Hepatocyte (in vitro differentiated cells): ENCODE measurements at regions not wholly inside any gene's neighbourhood (a gene's known extent, or its start where the extent isn't known, plus 50 kb on each side); places are given as distances from the start of the nearest gene placed in this dataset.

Experiments
- DNase-seq: peaks from one replicate; pipeline ENCODE4 v3.0.0-alpha.2; 2016; ENCODE audit warnings: low spot score
- H2AFZ ChIP-seq: fragments of 200-600 bp; sonication (generic); 2 replicates; pipeline ENCODE4 v1.6.0; 2016; ENCODE audit warnings: antibody characterized with exemption, mild to moderate bottlenecking
- H3K27ac ChIP-seq: fragments of 200-600 bp; sonication (generic); 2 replicates; pipeline ENCODE4 v1.5.1; 2016; ENCODE audit warnings: mild to moderate bottlenecking
- H3K27me3 ChIP-seq: fragments of 200-600 bp; sonication (generic); 2 replicates; pipeline ENCODE4 v1.6.1; 2016
- H3K36me3 ChIP-seq: fragments of 200-600 bp; sonication (generic); replicated peaks from 2 replicates; pipeline ENCODE4 v1.5.1; 2016; ENCODE audit warnings: low read depth; ENCODE audit not compliant: insufficient read depth
- H3K4me1 ChIP-seq: fragments of 200-600 bp; sonication (generic); 2 replicates; pipeline ENCODE4 v1.5.1; 2016; ENCODE audit warnings: mild to moderate bottlenecking, moderate library complexity; ENCODE audit not compliant: insufficient read depth
- H3K4me2 ChIP-seq: fragments of 200-600 bp; sonication (generic); 2 replicates; pipeline ENCODE4 v1.6.0; 2016
- H3K4me3 ChIP-seq: fragments of 200-600 bp; sonication (generic); 2 replicates; pipeline ENCODE4 v1.5.1; 2016; ENCODE audit warnings: mild to moderate bottlenecking
- H3K79me2 ChIP-seq: fragments of 200-600 bp; sonication (generic); 2 replicates; pipeline ENCODE4 v1.6.0; 2017; ENCODE audit warnings: mild to moderate bottlenecking
- H3K9me2 ChIP-seq: fragments of 200-600 bp; sonication (generic); replicated peaks from 2 replicates; pipeline ENCODE4 v1.6.0; 2017; ENCODE audit warnings: mild to moderate bottlenecking; ENCODE audit not compliant: insufficient read depth
- H3K9me3 ChIP-seq: fragments of 200-600 bp; sonication (generic); 2 replicates; pipeline ENCODE4 v1.5.1; 2016; ENCODE audit warnings: low read depth, mild to moderate bottlenecking
- H4K20me1 ChIP-seq: fragments of 200-600 bp; sonication (generic); 2 replicates; pipeline ENCODE4 v1.6.0; 2016; ENCODE audit warnings: mild to moderate bottlenecking; ENCODE audit not compliant: insufficient read depth, poor library complexity, severe bottlenecking
- EZH2 ChIP-seq: fragments of 200-600 bp; sonication (generic); IDR thresholded peaks from 2 replicates; pipeline ENCODE4 v1.6.1; 2016; ENCODE audit warnings: antibody characterized with exemption, mild to moderate bottlenecking, borderline replicate concordance
- EZH2phosphoT487 ChIP-seq: fragments of 200-600 bp; sonication (generic); IDR thresholded peaks from one replicate; pipeline ENCODE4 v1.6.1; 2018; ENCODE audit warnings: antibody characterized with exemption, mild to moderate bottlenecking, low read depth, moderate library complexity; ENCODE audit not compliant: unreplicated experiment, severe bottlenecking
- WGBS: methylation state at CpG from one replicate; pipeline ENCODE4 v1.1.6; 2016; ENCODE audit warnings: low lambda C conversion rate; ENCODE audit errors: missing lambda C conversion rate; 5-methylcytosine and 5-hydroxymethylcytosine counted together
- TF ChIP-seq, protein P1 (sequence below): fragments of 200-600 bp; sonication (generic); IDR thresholded peaks from 2 replicates; pipeline ENCODE4 v1.5.1; 2016; ENCODE audit warnings: antibody characterized with exemption, mild to moderate bottlenecking; ENCODE audit not compliant: poor library complexity

GRCh38 chr11:69362315-69362714 lies 68.4 kb downstream of the MYEOV start:
- Histone ChIP-seq H3K27me3 (no peaks in the 10 kb centered on the region), H3K9me3 (peaks cover 5% of the 10 kb centered on the region), H3K9me2 (no peaks in the 10 kb centered on the region), H3K4me3 (no peak overlapping the region), H3K36me3 (no peaks in the 10 kb centered on the region), H3K27ac (no peak overlapping the region), H4K20me1 (no peaks in the 10 kb centered on the region), H3K4me1 (peaks cover 7% of the 10 kb centered on the region), H3K79me2 (no peaks in the 10 kb centered on the region), H3K4me2 (no peak overlapping the region), H2AFZ (no peak overlapping the region)
- DNase-seq: no peak
- WGBS: 72% methylated on average over 3 of the region's 3 CpGs
- TF ChIP-seq EZH2phosphoT487: no peak
- TF ChIP-seq EZH2: no peak
- TF ChIP-seq, protein P1, sequence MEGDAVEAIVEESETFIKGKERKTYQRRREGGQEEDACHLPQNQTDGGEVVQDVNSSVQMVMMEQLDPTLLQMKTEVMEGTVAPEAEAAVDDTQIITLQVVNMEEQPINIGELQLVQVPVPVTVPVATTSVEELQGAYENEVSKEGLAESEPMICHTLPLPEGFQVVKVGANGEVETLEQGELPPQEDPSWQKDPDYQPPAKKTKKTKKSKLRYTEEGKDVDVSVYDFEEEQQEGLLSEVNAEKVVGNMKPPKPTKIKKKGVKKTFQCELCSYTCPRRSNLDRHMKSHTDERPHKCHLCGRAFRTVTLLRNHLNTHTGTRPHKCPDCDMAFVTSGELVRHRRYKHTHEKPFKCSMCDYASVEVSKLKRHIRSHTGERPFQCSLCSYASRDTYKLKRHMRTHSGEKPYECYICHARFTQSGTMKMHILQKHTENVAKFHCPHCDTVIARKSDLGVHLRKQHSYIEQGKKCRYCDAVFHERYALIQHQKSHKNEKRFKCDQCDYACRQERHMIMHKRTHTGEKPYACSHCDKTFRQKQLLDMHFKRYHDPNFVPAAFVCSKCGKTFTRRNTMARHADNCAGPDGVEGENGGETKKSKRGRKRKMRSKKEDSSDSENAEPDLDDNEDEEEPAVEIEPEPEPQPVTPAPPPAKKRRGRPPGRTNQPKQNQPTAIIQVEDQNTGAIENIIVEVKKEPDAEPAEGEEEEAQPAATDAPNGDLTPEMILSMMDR: no peak

DNA sequence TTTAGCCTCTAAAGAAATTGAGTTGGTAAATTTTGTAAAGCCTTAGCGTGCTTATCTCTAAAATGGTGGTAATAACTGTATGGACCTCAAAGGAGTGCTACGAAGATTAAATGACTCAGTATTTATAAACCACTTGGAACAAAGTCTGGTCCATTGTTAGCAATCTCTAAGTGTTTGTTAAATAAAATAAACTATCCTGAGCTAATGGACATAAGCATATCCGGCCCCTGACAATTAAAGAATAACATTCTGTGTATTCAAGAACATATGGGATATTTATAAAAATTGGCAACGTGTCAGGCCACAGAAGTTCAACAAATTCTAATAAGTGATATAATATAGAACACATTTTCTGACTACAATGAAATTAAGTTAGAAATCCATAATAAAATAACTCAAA lies 71.0 kb downstream of the MYEOV start:
- no peak for TF ChIP-seq EZH2phosphoT487
- TF ChIP-seq EZH2: no peak
- TF ChIP-seq, protein P1: no peak
- H3K9me3 ChIP-seq: peaks cover 1% of the 10 kb centered on the region
- no peaks in the 10 kb centered on the region for H4K20me1 ChIP-seq
- no peak overlapping the region for H3K4me2 ChIP-seq
- no peaks in the 10 kb centered on the region for H3K79me2 ChIP-seq
- WGBS: 30% methylated on average over 4 of the region's 4 CpGs
- no peaks in the 10 kb centered on the region for H3K36me3 ChIP-seq
- H3K27ac ChIP-seq: no peak overlapping the region
- no peaks in the 10 kb centered on the region for H3K27me3 ChIP-seq
- no peak overlapping the region for H2AFZ ChIP-seq
- H3K4me1 ChIP-seq: peaks cover 7% of the 10 kb centered on the region
- H3K9me2 ChIP-seq: no peaks in the 10 kb centered on the region
- no peak overlapping the region for H3K4me3 ChIP-seq
- DNase-seq: no peak

DNA sequence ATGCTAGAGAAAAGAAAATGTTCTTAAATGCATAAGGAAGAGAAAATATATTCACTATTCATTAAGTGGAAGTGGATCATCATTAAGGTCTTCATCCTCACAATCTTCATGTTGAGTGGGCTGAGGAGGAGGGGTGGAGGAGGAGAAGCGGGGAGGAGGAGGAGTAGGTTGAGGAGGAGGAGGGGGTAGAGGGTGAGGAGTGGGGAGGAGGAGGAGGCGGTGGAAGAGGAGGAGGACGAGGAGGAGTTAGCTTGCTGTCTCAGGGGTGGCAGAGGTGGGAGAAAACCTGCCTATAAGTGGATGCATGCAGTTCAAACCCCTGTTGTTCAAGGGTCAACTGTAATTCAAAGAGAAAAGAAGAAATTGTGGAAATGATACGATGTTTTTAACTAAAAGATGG lies 71.6 kb downstream of the MYEOV start:
- Histone ChIP-seq H3K9me2 (no peaks in the 10 kb centered on the region), H4K20me1 (no peaks in the 10 kb centered on the region), H3K79me2 (no peaks in the 10 kb centered on the region), H3K27me3 (no peaks in the 10 kb centered on the region), H3K27ac (no peak overlapping the region), H2AFZ (no peak overlapping the region), H3K4me1 (peaks cover 7% of the 10 kb centered on the region), H3K36me3 (no peaks in the 10 kb centered on the region), H3K4me3 (no peak overlapping the region), H3K4me2 (no peak overlapping the region), H3K9me3 (no peaks in the 10 kb centered on the region)
- WGBS: 64% methylated on average over 2 of the region's 4 CpGs
- no peak for TF ChIP-seq EZH2phosphoT487
- TF ChIP-seq EZH2: no peak
- TF ChIP-seq, protein P1: no peak
- DNase-seq: no peak

DNA sequence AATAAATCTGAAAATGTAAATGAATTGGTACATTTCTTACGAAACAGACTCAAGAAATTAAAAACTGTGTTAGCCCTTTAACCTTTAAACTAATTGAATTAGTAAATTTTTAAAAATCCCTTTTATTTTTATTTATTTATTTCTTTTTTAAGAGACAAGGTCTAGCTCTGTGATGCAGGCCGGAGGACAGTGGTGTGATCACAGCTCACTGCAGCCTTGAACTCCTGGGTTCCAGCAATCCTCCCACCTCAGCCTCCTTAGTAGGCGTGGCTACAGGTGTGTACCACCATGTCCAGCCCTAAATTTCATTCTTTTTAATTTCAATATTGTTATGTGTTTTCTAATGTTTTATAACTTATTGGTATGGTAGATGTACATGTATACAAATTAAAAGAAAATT lies 72.6 kb downstream of the MYEOV start:
- no peaks in the 10 kb centered on the region for H3K36me3 ChIP-seq
- H3K9me3 ChIP-seq: no peaks in the 10 kb centered on the region
- no peak overlapping the region for H2AFZ ChIP-seq
- no peaks in the 10 kb centered on the region for H3K27me3 ChIP-seq
- 98% methylated on average over 3 of the region's 3 CpGs for WGBS
- H3K79me2 ChIP-seq: no peaks in the 10 kb centered on the region
- no peak overlapping the region for H3K27ac ChIP-seq
- H3K9me2 ChIP-seq: no peaks in the 10 kb centered on the region
- DNase-seq: no peak
- H4K20me1 ChIP-seq: no peaks in the 10 kb centered on the region
- no peak overlapping the region for H3K4me2 ChIP-seq
- peaks cover 7% of the 10 kb centered on the region for H3K4me1 ChIP-seq
- TF ChIP-seq EZH2 (no peak), EZH2phosphoT487 (no peak)
- TF ChIP-seq, protein P1: no peak
- H3K4me3 ChIP-seq: no peak overlapping the region
